ENCODE measurements at regions not wholly inside any gene's neighbourhood (a gene's known extent, or its start where the extent isn't known, plus 50 kb on each side); places are given as distances from the start of the nearest gene placed in this dataset.

DNA sequence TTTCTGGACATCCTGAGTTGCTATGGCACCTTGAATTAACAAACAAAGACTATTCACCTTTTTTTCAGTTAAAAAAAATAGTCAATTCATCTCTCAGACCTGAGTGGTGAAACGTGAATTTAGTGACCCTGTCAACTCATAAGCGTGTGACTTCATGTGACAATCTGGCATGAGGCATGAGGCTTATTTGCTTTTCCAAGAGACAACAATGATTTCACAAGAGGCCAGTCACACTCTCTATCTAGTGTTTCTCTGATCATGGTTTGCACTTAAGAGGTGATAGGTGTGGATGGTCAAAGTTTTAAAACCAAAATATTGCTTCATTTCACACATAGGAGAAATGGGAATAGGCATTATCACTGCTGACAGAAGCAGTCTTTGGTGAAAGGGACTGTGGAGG lies 559.6 kb upstream of the ACO1 start:
- no peaks in the 10 kb centered on the region for H3K9me3 ChIP-seq
- no peak for DNase-seq
- no peak for TF ChIP-seq CTCF (IDR thresholded peaks at IDR 0.05; ENCODE audit: low read depth, low read length)
- H3K4me3 ChIP-seq (ENCODE audit: low read depth, low read length), result no peak overlapping the region
- no peaks in the 10 kb centered on the region for H3K27me3 ChIP-seq
- H3K36me3 ChIP-seq, result no peaks in the 10 kb centered on the region
- H3K4me1 ChIP-seq, result no peaks in the 10 kb centered on the region

GRCh38 chr9:31837211-31837610 lies 547.2 kb upstream of the ACO1 start:
- no peak overlapping the region for H3K4me3 ChIP-seq (ENCODE audit: low read depth, low read length)
- no peaks in the 10 kb centered on the region for H3K36me3 ChIP-seq
- H3K27me3 ChIP-seq, result no peaks in the 10 kb centered on the region
- H3K9me3 ChIP-seq, result no peaks in the 10 kb centered on the region
- no peak for TF ChIP-seq CTCF (IDR thresholded peaks at IDR 0.05; ENCODE audit: low read depth, low read length)
- DNase-seq, result no peak
- no peaks in the 10 kb centered on the region for H3K4me1 ChIP-seq

- peak; percentile 43 for TF ChIP-seq CTCF (IDR thresholded peaks at IDR 0.05; ENCODE audit: low read depth, low read length)
- no peaks in the 10 kb centered on the region for H3K4me1 ChIP-seq
- H3K4me3 ChIP-seq (ENCODE audit: low read depth, low read length), result no peak overlapping the region
- no peaks in the 10 kb centered on the region for H3K9me3 ChIP-seq
- DNase-seq, result no peak
- H3K27me3 ChIP-seq, result no peaks in the 10 kb centered on the region
- H3K36me3 ChIP-seq, result no peaks in the 10 kb centered on the region
Measured at GRCh38 chr9:31839273-31839672, 545.2 kb upstream of the ACO1 start.

DNA sequence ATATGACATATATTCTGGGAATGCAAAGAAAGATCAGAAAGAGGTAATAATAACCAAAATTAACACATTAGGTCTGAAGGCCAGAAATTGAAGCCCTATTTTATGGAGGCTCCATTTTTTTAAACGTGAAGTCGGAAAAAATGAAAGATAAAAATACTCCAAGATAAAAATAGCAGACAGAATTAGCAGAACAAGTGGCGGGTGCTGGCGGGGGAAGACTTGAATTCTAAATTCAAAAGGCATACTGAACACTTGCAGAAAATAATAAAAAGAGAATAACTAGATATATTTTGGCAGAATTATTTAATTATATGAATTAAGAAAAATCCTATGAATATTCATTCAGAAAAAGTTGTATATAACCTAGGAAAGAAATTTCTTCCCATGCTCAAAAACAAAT lies 543.7 kb upstream of the ACO1 start:
- Histone ChIP-seq H3K36me3 (no peaks in the 10 kb centered on the region), H3K27me3 (no peaks in the 10 kb centered on the region), H3K4me1 (no peaks in the 10 kb centered on the region), H3K9me3 (no peaks in the 10 kb centered on the region; the same call in 1 of the 2 replicates), H3K4me3 (ENCODE audit: low read depth, low read length) (no peak overlapping the region)
- TF ChIP-seq CTCF (IDR thresholded peaks at IDR 0.05; ENCODE audit: low read depth, low read length), result no peak
- no peak for DNase-seq

DNA sequence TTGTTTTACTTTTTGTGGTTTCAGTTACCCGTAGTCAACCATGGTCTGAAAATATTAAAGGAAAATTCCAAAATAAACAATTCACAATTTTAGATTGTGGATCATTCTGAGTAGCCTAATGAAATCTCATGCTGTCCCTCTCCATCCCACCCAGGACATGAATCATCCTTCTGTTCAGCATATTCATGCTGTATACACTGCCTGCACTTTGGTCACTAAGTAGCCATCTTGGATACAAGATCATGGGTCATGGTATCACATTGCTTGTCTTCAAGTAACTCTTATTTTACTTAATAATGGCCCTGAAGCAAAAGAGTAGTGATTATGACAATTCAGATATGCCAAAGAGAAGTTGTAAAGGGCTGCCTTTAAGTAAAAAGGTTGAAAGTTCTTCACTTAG lies 536.5 kb upstream of the ACO1 start:
- H3K4me1 ChIP-seq, result no peaks in the 10 kb centered on the region
- no peaks in the 10 kb centered on the region for H3K36me3 ChIP-seq
- no peaks in the 10 kb centered on the region; the same call in 1 of the 2 replicates for H3K9me3 ChIP-seq
- no peak for TF ChIP-seq CTCF (IDR thresholded peaks at IDR 0.05; ENCODE audit: low read depth, low read length)
- DNase-seq, result no peak
- no peaks in the 10 kb centered on the region for H3K27me3 ChIP-seq
- H3K4me3 ChIP-seq (ENCODE audit: low read depth, low read length), result no peak overlapping the region

GRCh38 chr9:31848505-31849285 lies 535.7 kb upstream of the ACO1 start:
- Histone ChIP-seq H3K27me3 (no peaks in the 10 kb centered on the region), H3K4me1 (no peaks in the 10 kb centered on the region), H3K36me3 (no peaks in the 10 kb centered on the region), H3K9me3 (no peaks in the 10 kb centered on the region; the same call in 1 of the 2 replicates), H3K4me3 (ENCODE audit: low read depth, low read length) (no peak overlapping the region)
- DNase-seq, result no peak
- TF ChIP-seq CTCF (IDR thresholded peaks at IDR 0.05; ENCODE audit: low read depth, low read length), result no peak
